ENCODE measurements at regions not wholly inside any gene's neighbourhood (a gene's known extent, or its start where the extent isn't known, plus 50 kb on each side); places are given as distances from the start of the nearest gene placed in this dataset.

DNA sequence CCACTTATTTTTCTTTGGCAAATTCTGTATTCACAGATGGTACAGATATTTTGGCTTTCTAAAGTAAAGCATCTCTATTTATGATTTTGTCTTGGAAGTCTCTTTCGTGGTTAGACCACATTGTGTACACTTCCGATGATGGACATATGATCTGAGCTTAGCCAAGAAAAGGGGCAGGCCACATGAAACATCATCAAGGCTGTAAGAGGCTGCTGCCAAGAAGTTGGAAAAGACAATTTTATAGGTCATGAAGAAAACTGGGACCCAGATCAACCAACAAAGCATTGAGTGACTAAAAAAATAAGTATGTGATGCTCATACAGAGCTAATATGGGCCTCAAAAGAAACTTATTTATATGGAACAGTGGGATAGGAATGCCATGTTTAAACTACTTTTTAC is 266.4 kb downstream of the HAO1 start:
- Histone ChIP-seq H3K9me3 (no peaks in the 10 kb centered on the region), H2AFZ (ENCODE audit: low read depth) (no peak overlapping the region), H3K4me2 (no peak overlapping the region), H4K20me1 (ENCODE audit: insufficient read depth) (no peaks in the 10 kb centered on the region), H3K9ac (no peak overlapping the region), H3K36me3 (replicated peaks in 1 of 2; ENCODE audit: control insufficient read depth in 1 of 2, insufficient read depth in 2 of 2, low read length in 1 of 2) (no peaks in the 10 kb centered on the region), H3K79me2 (ENCODE audit: insufficient read depth) (no peaks in the 10 kb centered on the region), H3F3A (replicated peaks; ENCODE audit: insufficient read depth) (peaks cover 5% of the 10 kb centered on the region), H3K4me3 (ENCODE audit: low read depth in 2 of 2, low read length in 1 of 2) (no peak overlapping the region), H3K9me2 (0 out of 2 replicates have a peak, but pooled peaks cover 3% of the 10 kb centered on the region), H3K27me3 (ENCODE audit: insufficient read depth) (no peaks in the 10 kb centered on the region), H3K4me1 (ENCODE audit: control insufficient read depth in 1 of 2, insufficient read depth in 2 of 2, low read depth in 1 of 2, low read length in 1 of 2) (no peaks in the 10 kb centered on the region), H3K27ac (ENCODE audit: low read depth in 2 of 2, low read length in 1 of 2) (no peak overlapping the region)
- no peak for DNase-seq
- POLR2A ChIA-PET, result no interaction called here
- 33% methylated on average over 2 of the region's 2 CpGs for WGBS (ENCODE audit: low lambda C conversion rate)
- TF ChIP-seq TCF12 (IDR thresholded peaks at IDR 0.05) (peak; percentile 12; the same call in 1 of the 2 replicates), NFIC (IDR thresholded peaks at IDR 0.05; ENCODE audit: borderline replicate concordance) (peak; percentile 45; the same call in 1 of the 2 replicates), RCOR1 (IDR thresholded peaks at IDR 0.05; ENCODE audit: low read length) (no peak)
- TF ChIP-seq, protein P1, sequence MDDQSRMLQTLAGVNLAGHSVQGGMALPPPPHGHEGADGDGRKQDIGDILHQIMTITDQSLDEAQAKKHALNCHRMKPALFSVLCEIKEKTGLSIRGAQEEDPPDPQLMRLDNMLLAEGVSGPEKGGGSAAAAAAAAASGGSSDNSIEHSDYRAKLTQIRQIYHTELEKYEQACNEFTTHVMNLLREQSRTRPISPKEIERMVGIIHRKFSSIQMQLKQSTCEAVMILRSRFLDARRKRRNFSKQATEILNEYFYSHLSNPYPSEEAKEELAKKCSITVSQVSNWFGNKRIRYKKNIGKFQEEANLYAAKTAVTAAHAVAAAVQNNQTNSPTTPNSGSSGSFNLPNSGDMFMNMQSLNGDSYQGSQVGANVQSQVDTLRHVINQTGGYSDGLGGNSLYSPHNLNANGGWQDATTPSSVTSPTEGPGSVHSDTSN (IDR thresholded peaks at IDR 0.05), result 0 out of 2 replicates have a peak, but pooled peaks have one; percentile 20
- CTCF ChIA-PET, result interaction anchor here (1.0 kb wide), 1 partner anchor 127 kb away, joined by 3 read pairs; no protein-coding TSS in a partner anchor

DNA sequence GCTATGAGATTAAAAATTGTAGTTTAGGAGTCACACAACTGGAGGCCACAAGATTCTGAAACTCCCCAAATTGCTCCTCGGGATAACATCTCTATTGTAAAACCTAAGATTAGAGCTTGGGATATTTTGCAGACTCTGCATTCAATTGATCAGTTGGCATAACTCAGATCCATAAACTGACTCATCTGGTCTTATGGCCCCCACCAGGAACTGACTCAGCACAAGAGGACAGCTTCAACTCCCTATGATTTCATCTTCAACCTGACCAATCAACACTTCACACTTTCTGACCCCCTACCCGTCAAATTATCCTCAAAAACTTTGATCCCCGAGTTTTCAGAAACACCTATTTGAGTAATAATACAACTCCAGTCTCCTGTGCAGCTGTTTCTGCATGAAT is 257.3 kb downstream of the HAO1 start:
- H3K4me2 ChIP-seq, result no peak overlapping the region
- 15% methylated on average over 3 of the region's 3 CpGs for WGBS (ENCODE audit: low lambda C conversion rate)
- H3K4me1 ChIP-seq (ENCODE audit: control insufficient read depth in 1 of 2, insufficient read depth in 2 of 2, low read depth in 1 of 2, low read length in 1 of 2), result no peaks in the 10 kb centered on the region
- TF ChIP-seq FOXM1 (IDR thresholded peaks at IDR 0.05; ENCODE audit: low read depth) (no peak), POLR2AphosphoS5 (IDR thresholded peaks at IDR 0.05; ENCODE audit: low read depth, low read length) (no peak), MXI1 (IDR thresholded peaks at IDR 0.05; ENCODE audit: low read depth, low read length) (no peak), YY1 (IDR thresholded peaks at IDR 0.05; ENCODE audit: low read depth) (no peak), EZH2phosphoT487 (IDR thresholded peaks at IDR 0.05; ENCODE audit: borderline replicate concordance, low read depth) (no peak), NFIC (IDR thresholded peaks at IDR 0.05; ENCODE audit: borderline replicate concordance) (no peak)
- TF ChIP-seq, protein P1 (IDR thresholded peaks at IDR 0.05), result no peak
- no peaks in the 10 kb centered on the region for H3K36me3 ChIP-seq (replicated peaks in 1 of 2; ENCODE audit: control insufficient read depth in 1 of 2, insufficient read depth in 2 of 2, low read length in 1 of 2)
- no peaks in the 10 kb centered on the region for H3K9me2 ChIP-seq
- H3K27ac ChIP-seq (ENCODE audit: low read depth in 2 of 2, low read length in 1 of 2), result no peak overlapping the region
- H3K79me2 ChIP-seq (ENCODE audit: insufficient read depth), result no peaks in the 10 kb centered on the region
- no peaks in the 10 kb centered on the region for H4K20me1 ChIP-seq (ENCODE audit: insufficient read depth)
- no peak overlapping the region for H3K4me3 ChIP-seq (ENCODE audit: low read depth in 2 of 2, low read length in 1 of 2)
- ChIA-PET CTCF (no interaction called here), POLR2A (no interaction called here)
- no peak overlapping the region for H3K9ac ChIP-seq
- H3K27me3 ChIP-seq (ENCODE audit: insufficient read depth), result no peaks in the 10 kb centered on the region
- no peak overlapping the region for H2AFZ ChIP-seq (ENCODE audit: low read depth)
- no peaks in the 10 kb centered on the region for H3F3A ChIP-seq (replicated peaks; ENCODE audit: insufficient read depth)
- DNase-seq, result no peak
- H3K9me3 ChIP-seq, result no peaks in the 10 kb centered on the region

DNA sequence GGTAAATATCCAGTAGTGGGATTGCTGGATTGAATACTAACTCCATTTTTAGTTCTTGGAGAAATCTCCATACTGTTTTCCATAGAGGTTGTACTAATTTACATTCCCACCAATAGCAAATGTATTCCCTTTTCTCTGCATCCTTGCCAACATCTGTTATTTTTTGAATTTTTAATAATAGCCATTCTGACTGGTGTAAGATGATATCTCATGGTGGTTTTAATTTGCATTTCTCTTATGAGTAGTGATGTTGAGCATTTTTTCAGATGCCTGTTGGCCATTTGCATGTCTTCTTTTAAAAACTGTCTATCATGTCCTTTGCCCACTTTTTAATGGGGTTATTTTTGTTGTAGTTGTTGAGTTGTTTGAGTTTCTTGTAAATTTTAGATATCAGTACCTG is 253.2 kb downstream of the HAO1 start:
- ChIA-PET POLR2A (no interaction called here), CTCF (no interaction called here)
- no peak for DNase-seq
- no peaks in the 10 kb centered on the region for H3K9me2 ChIP-seq
- no peak for TF ChIP-seq POLR2AphosphoS5 (IDR thresholded peaks at IDR 0.05; ENCODE audit: low read depth, low read length)
- TF ChIP-seq, protein P2, sequence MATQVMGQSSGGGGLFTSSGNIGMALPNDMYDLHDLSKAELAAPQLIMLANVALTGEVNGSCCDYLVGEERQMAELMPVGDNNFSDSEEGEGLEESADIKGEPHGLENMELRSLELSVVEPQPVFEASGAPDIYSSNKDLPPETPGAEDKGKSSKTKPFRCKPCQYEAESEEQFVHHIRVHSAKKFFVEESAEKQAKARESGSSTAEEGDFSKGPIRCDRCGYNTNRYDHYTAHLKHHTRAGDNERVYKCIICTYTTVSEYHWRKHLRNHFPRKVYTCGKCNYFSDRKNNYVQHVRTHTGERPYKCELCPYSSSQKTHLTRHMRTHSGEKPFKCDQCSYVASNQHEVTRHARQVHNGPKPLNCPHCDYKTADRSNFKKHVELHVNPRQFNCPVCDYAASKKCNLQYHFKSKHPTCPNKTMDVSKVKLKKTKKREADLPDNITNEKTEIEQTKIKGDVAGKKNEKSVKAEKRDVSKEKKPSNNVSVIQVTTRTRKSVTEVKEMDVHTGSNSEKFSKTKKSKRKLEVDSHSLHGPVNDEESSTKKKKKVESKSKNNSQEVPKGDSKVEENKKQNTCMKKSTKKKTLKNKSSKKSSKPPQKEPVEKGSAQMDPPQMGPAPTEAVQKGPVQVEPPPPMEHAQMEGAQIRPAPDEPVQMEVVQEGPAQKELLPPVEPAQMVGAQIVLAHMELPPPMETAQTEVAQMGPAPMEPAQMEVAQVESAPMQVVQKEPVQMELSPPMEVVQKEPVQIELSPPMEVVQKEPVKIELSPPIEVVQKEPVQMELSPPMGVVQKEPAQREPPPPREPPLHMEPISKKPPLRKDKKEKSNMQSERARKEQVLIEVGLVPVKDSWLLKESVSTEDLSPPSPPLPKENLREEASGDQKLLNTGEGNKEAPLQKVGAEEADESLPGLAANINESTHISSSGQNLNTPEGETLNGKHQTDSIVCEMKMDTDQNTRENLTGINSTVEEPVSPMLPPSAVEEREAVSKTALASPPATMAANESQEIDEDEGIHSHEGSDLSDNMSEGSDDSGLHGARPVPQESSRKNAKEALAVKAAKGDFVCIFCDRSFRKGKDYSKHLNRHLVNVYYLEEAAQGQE (IDR thresholded peaks at IDR 0.05; ENCODE audit: low read depth, low read length), result no peak
- H2AFZ ChIP-seq (ENCODE audit: low read depth), result no peak overlapping the region
- no peaks in the 10 kb centered on the region for H4K20me1 ChIP-seq (ENCODE audit: insufficient read depth)
- H3K4me1 ChIP-seq (ENCODE audit: control insufficient read depth in 1 of 2, insufficient read depth in 2 of 2, low read depth in 1 of 2, low read length in 1 of 2), result 0 out of 4 replicates have a peak, but pooled peaks cover 0 to 3% of the 10 kb centered on the region in 2 experiments
- no peak overlapping the region for H3K9ac ChIP-seq
- no peak overlapping the region for H3K27ac ChIP-seq (ENCODE audit: low read depth in 2 of 2, low read length in 1 of 2)
- no peaks in the 10 kb centered on the region for H3K79me2 ChIP-seq (ENCODE audit: insufficient read depth)
- no peak overlapping the region for H3K4me3 ChIP-seq (ENCODE audit: low read depth in 2 of 2, low read length in 1 of 2)
- H3K9me3 ChIP-seq, result no peaks in the 10 kb centered on the region
- no peaks in the 10 kb centered on the region for H3K27me3 ChIP-seq (ENCODE audit: insufficient read depth)
- no peaks in the 10 kb centered on the region for H3K36me3 ChIP-seq (replicated peaks in 1 of 2; ENCODE audit: control insufficient read depth in 1 of 2, insufficient read depth in 2 of 2, low read length in 1 of 2)
- H3F3A ChIP-seq (replicated peaks; ENCODE audit: insufficient read depth), result no peaks in the 10 kb centered on the region
- no peak overlapping the region for H3K4me2 ChIP-seq
